ENCODE measurements at regions not wholly inside any gene's neighbourhood (a gene's known extent, or its start where the extent isn't known, plus 50 kb on each side); places are given as distances from the start of the nearest gene placed in this dataset.

DNA sequence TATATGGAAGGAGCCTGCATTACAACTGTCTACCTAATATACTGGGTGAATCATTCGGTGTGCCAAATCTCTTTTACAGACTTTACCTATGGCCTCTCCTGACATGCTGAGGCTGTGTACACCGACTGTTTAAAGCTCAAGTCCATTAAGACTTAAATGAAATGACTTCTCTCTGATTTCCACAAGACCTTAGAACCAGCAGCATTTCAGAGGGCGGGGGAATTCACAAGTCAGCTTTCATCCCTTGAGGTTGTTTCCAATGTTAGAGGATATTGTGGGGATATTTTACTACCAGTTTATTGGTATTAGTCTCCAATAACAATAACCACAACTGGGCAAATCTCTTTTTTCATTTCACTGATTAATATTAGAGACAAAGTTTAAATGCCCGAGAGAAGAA lies 87.1 kb upstream of the IKZF1 start:
- CTCF ChIA-PET (ENCODE audit: low intra/inter-chr PET ratio, low total read pairs): no interaction called here
- TF ChIP-seq SOX6 (IDR thresholded peaks at IDR 0.05) (no peak), SOX6 (CRISPR knock-in tag; IDR thresholded peaks at IDR 0.05) (no peak), ZSCAN20 (CRISPR knock-in tag; IDR thresholded peaks at IDR 0.05; ENCODE audit: borderline replicate concordance) (no peak), ZNF124 (CRISPR knock-in tag; IDR thresholded peaks at IDR 0.05) (no peak), HMG20A (CRISPR knock-in tag; IDR thresholded peaks at IDR 0.05; ENCODE audit: borderline replicate concordance) (no peak)
- TF ChIP-seq, protein P1, sequence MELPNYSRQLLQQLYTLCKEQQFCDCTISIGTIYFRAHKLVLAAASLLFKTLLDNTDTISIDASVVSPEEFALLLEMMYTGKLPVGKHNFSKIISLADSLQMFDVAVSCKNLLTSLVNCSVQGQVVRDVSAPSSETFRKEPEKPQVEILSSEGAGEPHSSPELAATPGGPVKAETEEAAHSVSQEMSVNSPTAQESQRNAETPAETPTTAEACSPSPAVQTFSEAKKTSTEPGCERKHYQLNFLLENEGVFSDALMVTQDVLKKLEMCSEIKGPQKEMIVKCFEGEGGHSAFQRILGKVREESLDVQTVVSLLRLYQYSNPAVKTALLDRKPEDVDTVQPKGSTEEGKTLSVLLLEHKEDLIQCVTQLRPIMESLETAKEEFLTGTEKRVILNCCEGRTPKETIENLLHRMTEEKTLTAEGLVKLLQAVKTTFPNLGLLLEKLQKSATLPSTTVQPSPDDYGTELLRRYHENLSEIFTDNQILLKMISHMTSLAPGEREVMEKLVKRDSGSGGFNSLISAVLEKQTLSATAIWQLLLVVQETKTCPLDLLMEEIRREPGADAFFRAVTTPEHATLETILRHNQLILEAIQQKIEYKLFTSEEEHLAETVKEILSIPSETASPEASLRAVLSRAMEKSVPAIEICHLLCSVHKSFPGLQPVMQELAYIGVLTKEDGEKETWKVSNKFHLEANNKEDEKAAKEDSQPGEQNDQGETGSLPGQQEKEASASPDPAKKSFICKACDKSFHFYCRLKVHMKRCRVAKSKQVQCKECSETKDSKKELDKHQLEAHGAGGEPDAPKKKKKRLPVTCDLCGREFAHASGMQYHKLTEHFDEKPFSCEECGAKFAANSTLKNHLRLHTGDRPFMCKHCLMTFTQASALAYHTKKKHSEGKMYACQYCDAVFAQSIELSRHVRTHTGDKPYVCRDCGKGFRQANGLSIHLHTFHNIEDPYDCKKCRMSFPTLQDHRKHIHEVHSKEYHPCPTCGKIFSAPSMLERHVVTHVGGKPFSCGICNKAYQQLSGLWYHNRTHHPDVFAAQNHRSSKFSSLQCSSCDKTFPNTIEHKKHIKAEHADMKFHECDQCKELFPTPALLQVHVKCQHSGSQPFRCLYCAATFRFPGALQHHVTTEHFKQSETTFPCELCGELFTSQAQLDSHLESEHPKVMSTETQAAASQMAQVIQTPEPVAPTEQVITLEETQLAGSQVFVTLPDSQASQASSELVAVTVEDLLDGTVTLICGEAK (IDR thresholded peaks at IDR 0.05): no peak
- TF ChIP-seq, protein P1 (CRISPR knock-in tag; IDR thresholded peaks at IDR 0.05): no peak
- TF ChIP-seq, protein P2, sequence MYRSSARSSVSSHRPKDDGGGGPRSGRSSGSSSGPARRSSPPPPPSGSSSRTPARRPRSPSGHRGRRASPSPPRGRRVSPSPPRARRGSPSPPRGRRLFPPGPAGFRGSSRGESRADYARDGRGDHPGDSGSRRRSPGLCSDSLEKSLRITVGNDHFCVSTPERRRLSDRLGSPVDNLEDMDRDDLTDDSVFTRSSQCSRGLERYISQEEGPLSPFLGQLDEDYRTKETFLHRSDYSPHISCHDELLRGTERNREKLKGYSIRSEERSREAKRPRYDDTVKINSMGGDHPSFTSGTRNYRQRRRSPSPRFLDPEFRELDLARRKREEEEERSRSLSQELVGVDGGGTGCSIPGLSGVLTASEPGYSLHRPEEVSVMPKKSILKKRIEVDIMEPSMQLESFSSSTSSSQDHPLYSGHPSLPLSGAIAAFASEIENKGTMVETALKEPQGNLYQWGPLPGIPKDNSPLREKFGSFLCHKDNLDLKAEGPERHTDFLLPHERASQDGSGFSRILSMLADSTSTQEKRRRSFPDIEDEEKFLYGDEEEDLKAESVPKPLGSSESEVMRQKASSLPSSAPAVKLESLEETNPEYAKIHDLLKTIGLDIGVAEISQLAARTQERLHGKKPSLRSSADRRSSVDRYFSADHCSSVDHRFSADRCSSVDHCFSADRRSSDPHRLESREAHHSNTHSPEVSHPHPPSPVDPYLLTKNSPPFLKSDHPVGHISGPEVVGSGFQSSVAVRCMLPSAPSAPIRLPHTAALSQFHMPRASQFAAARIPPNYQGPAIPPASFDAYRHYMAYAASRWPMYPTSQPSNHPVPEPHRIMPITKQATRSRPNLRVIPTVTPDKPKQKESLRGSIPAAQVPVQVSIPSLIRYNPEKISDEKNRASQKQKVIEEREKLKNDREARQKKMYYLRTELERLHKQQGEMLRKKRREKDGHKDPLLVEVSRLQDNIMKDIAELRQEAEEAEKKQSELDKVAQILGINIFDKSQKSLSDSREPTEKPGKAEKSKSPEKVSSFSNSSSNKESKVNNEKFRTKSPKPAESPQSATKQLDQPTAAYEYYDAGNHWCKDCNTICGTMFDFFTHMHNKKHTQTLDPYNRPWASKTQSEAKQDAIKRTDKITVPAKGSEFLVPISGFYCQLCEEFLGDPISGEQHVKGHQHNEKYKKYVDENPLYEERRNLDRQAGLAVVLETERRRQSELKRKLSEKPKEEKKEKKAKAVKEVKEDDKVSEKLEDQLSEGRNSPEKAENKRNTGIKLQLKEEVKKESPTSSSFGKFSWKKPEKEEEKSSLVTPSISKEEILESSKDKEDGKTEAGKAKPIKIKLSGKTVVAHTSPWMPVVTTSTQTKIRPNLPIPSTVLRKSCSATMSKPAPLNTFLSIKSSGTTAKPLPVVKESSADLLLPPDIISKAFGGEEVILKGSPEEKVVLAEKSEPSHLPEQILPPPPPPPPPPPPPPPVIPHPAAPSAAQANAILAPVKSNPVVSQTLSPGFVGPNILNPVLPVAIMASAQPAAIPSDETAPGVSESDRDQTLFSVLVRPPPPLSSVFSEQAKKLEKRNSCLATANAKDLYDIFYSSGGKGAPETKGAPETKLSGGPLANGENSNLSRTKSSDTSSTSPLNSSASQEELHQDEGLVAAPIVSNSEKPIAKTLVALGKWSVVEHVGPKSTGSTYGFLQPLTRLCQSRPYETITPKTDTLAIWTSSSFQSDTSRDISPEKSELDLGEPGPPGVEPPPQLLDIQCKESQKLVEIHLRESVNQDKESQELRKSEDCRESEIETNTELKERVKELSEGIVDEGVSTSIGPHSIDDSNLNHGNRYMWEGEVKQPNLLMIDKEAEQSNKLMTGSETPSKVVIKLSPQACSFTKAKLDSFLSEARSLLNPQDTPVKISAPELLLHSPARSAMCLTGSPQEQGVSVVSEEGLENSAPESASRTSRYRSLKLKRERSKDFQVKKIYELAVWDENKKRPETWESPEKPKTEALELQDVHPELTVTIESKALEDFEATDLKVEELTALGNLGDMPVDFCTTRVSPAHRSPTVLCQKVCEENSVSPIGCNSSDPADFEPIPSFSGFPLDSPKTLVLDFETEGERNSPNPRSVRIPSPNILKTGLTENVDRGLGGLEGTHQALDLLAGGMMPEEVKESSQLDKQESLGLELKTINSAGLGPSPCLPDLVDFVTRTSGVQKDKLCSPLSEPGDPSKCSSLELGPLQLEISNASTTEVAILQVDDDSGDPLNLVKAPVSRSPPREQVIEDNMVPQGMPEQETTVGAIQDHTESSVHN (CRISPR knock-in tag; IDR thresholded peaks at IDR 0.05): no peak

More for the DNA sequence above, 87.1 kb upstream of the IKZF1 start:
- 5% methylated on average over 4 of the region's 4 CpGs for WGBS (ENCODE audit: low lambda C conversion rate)
- H2AFZ ChIP-seq (ENCODE audit: low read length): no peak overlapping the region
- no peak overlapping the region for H3K4me3 ChIP-seq (replicated peaks in 1 of 3; ENCODE audit: insufficient read depth in 1 of 3, low read depth in 2 of 3, low read length in 3 of 3)
- H4K20me1 ChIP-seq (ENCODE audit: insufficient read depth, low read length): no peaks in the 10 kb centered on the region
- no peak overlapping the region for H3K4me2 ChIP-seq (ENCODE audit: low read depth, low read length)
- H3K27me3 ChIP-seq (ENCODE audit: control insufficient read depth in 1 of 2, insufficient read depth in 2 of 2, low read length in 2 of 2): peaks cover 4 to 22% of the 10 kb centered on the region in 2 experiments; a peak in 3 of 5 replicates
- H3K4me1 ChIP-seq (ENCODE audit: insufficient read depth, low read length): no peaks in the 10 kb centered on the region
- no peak overlapping the region for H3K27ac ChIP-seq (ENCODE audit: extremely low read length, insufficient read depth, low read length)
- no peak for DNase-seq (ENCODE audit: low spot score)
- ATAC-seq: no peak
- no peaks in the 10 kb centered on the region for H3K79me2 ChIP-seq (ENCODE audit: insufficient read depth, low read length)
- FAIRE-seq: no peak
- intact Hi-C loops (cut with micrococcal nuclease; ENCODE audit: unreplicated experiment): no loop called here
- POLR2A ChIA-PET: no interaction called here
- in situ Hi-C loops (cut with HindIII; ENCODE audit: extremely low pct_ligation_motif_present, low pct_unique_long_range_greater_than_20kb): no loop called here
- no peaks in the 10 kb centered on the region for H3K36me3 ChIP-seq (replicated peaks in 1 of 2; ENCODE audit: control insufficient read depth in 1 of 2, insufficient read depth in 2 of 2, low read length in 2 of 2)
- no TSS peak for BruUV-seq (replicated peaks)
- H3K9ac ChIP-seq (ENCODE audit: insufficient read depth, low read depth, low read length): no peak overlapping the region
- H3K9me3 ChIP-seq (ENCODE audit: low read length): no peaks in the 10 kb centered on the region
